HG03066 (cell line): ENCODE measurements at regions not wholly inside any gene's neighbourhood (a gene's known extent, or its start where the extent isn't known, plus 50 kb on each side); places are given as distances from the start of the nearest gene placed in this dataset.
"Not testable (repeated sequence)": the region's sequence is repeated elsewhere in the genome, so short reads cannot be mapped to it uniquely, and the experiment has no call there.

Experiments
- ATAC-seq: cut with Tn5 transposase; IDR thresholded peaks from one replicate; pipeline ENCODE4 v1.9.1; 2021; ENCODE audit warnings: low read depth; ENCODE audit not compliant: unreplicated experiment

GRCh38 chr10:8275911-8276310 lies 221.4 kb downstream of the GATA3 start:
- no peak for ATAC-seq

- no peak for ATAC-seq
Observed at GRCh38 chr10:8278099-8278498, 223.6 kb downstream of the GATA3 start.

- no peak for ATAC-seq
Observed at GRCh38 chr10:8279598-8279997, 225.1 kb downstream of the GATA3 start.

- ATAC-seq = no peak
Observed at GRCh38 chr10:8280946-8281345, 226.5 kb downstream of the GATA3 start.

GRCh38 chr10:8282340-8282739 lies 227.9 kb downstream of the GATA3 start:
- no peak for ATAC-seq

GRCh38 chr10:8283166-8283905 lies 228.8 kb downstream of the GATA3 start:
- no peak for ATAC-seq

GRCh38 chr10:8283986-8284385 lies 229.5 kb downstream of the GATA3 start:
- ATAC-seq = no peak

GRCh38 chr10:8285970-8286369 lies 231.5 kb downstream of the GATA3 start:
- ATAC-seq = not testable (repeated sequence)

- ATAC-seq = no peak
Observed at GRCh38 chr10:8288600-8288999, 234.1 kb downstream of the GATA3 start.

GRCh38 chr10:8289186-8289924 lies 234.9 kb downstream of the GATA3 start:
- ATAC-seq = no peak

GRCh38 chr10:8294779-8295178 lies 240.3 kb downstream of the GATA3 start:
- no peak for ATAC-seq

GRCh38 chr10:8295311-8295710 lies 240.8 kb downstream of the GATA3 start:
- no peak for ATAC-seq

GRCh38 chr10:8296090-8296733 lies 241.7 kb downstream of the GATA3 start:
- no peak for ATAC-seq

GRCh38 chr10:8296734-8297101 lies 242.2 kb downstream of the GATA3 start:
- ATAC-seq = no peak

GRCh38 chr10:8297107-8297506 lies 242.6 kb downstream of the GATA3 start:
- no peak for ATAC-seq

- ATAC-seq = no peak
Observed at GRCh38 chr10:8297959-8298358, 243.5 kb downstream of the GATA3 start.

- ATAC-seq = no peak
Observed at GRCh38 chr10:8298896-8299570, 244.5 kb downstream of the GATA3 start.

GRCh38 chr10:8300925-8301324 lies 246.4 kb downstream of the GATA3 start:
- no peak for ATAC-seq

- ATAC-seq = no peak
Observed at GRCh38 chr10:8301333-8301732, 246.8 kb downstream of the GATA3 start.

- ATAC-seq = no peak
Observed at GRCh38 chr10:8301831-8302230, 247.3 kb downstream of the GATA3 start.

GRCh38 chr10:8302565-8302964 lies 248.1 kb downstream of the GATA3 start:
- ATAC-seq = no peak
